Neural progenitor cell (in vitro differentiated cells): ENCODE measurements at regions not wholly inside any gene's neighbourhood (a gene's known extent, or its start where the extent isn't known, plus 50 kb on each side); places are given as distances from the start of the nearest gene placed in this dataset.

Source experiments
- EZH2 ChIP-seq: fragments of 200-600 bp; sonication (generic); IDR thresholded peaks from 2 replicates; pipeline ENCODE4 v1.6.1; 2017; ENCODE audit warnings: antibody characterized with exemption, mild to moderate bottlenecking, moderate library complexity
- EZH2phosphoT487 ChIP-seq: fragments of 200-600 bp; sonication (generic); IDR thresholded peaks from 2 replicates; pipeline ENCODE4 v1.6.1; 2017; ENCODE audit warnings: antibody characterized with exemption
- TF ChIP-seq, protein P1 (sequence below): fragments of 200-600 bp; sonication (generic); IDR thresholded peaks from 2 replicates; pipeline ENCODE4 v1.5.1; 2017; ENCODE audit warnings: antibody characterized with exemption, mild to moderate bottlenecking

DNA sequence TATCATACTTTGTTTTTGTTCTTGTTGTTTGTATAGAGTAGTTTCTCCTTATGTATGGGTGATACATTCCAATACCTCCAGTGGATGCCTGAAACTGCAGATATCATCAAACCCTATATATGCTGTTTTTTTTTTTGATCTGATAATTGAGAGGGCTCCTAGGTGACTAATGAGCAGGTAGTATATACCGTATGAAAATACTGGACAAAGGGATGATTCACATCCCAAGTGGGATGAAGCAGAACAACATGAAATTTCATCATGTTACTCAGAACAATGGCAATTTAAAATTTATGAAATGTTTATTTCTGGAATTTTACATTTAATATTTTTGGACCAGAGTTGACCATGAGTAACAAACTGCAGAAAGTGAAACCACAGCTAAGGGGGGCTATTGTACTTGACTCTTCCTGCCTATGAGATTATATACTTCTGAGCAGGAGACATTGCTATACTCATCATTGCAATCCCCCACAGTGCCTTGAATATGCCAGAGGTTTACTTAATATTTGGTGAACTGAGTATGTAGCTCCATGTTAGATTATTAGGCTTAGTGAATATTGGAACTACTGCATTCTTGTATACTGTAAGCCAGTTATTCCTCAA is 258.7 kb upstream of the FBXL7 start:
- no peak for TF ChIP-seq EZH2
- TF ChIP-seq, protein P1, sequence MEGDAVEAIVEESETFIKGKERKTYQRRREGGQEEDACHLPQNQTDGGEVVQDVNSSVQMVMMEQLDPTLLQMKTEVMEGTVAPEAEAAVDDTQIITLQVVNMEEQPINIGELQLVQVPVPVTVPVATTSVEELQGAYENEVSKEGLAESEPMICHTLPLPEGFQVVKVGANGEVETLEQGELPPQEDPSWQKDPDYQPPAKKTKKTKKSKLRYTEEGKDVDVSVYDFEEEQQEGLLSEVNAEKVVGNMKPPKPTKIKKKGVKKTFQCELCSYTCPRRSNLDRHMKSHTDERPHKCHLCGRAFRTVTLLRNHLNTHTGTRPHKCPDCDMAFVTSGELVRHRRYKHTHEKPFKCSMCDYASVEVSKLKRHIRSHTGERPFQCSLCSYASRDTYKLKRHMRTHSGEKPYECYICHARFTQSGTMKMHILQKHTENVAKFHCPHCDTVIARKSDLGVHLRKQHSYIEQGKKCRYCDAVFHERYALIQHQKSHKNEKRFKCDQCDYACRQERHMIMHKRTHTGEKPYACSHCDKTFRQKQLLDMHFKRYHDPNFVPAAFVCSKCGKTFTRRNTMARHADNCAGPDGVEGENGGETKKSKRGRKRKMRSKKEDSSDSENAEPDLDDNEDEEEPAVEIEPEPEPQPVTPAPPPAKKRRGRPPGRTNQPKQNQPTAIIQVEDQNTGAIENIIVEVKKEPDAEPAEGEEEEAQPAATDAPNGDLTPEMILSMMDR: no peak
- no peak for TF ChIP-seq EZH2phosphoT487
